ENCODE measurements at regions not wholly inside any gene's neighbourhood (a gene's known extent, or its start where the extent isn't known, plus 50 kb on each side); places are given as distances from the start of the nearest gene placed in this dataset.

GRCh38 chr13:66139701-66140100, 1090.4 kb downstream of the PCDH9 start:
- ChIA-PET POLR2A (ENCODE audit: low non-redundant PET) (no interaction called here), CTCF (interaction anchor here (0.6 kb wide), 1 partner anchor 20 kb away, joined by 5 read pairs; no protein-coding TSS in a partner anchor)
- DNase-seq (ENCODE audit: low spot score), result no peak
- TF ChIP-seq, protein P1, sequence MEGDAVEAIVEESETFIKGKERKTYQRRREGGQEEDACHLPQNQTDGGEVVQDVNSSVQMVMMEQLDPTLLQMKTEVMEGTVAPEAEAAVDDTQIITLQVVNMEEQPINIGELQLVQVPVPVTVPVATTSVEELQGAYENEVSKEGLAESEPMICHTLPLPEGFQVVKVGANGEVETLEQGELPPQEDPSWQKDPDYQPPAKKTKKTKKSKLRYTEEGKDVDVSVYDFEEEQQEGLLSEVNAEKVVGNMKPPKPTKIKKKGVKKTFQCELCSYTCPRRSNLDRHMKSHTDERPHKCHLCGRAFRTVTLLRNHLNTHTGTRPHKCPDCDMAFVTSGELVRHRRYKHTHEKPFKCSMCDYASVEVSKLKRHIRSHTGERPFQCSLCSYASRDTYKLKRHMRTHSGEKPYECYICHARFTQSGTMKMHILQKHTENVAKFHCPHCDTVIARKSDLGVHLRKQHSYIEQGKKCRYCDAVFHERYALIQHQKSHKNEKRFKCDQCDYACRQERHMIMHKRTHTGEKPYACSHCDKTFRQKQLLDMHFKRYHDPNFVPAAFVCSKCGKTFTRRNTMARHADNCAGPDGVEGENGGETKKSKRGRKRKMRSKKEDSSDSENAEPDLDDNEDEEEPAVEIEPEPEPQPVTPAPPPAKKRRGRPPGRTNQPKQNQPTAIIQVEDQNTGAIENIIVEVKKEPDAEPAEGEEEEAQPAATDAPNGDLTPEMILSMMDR (conservative IDR thresholded peaks at IDR 0.05; ENCODE audit: low read depth), result no peak
- H3K27ac ChIP-seq, result no peak overlapping the region

DNA sequence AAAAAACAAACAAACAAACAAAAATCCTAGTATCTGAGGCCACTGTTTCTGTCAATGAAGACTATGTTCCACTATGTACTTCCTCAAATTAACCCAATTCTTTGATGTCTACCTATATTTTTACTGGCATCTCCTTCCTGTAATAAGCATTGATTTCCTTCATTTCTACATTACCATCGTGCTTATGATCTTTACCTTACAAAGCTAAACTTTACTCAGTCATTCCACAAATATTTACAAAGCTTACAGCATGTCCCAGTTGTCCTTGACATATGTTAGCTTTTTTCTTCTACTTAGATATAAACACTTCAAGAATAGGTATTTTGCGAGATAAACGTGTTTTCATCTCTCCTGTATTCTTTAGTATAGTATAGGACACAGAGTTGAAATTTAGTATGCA, 1090.9 kb downstream of the PCDH9 start:
- POLR2A ChIA-PET (ENCODE audit: low non-redundant PET), result no interaction called here
- CTCF ChIA-PET, result no interaction called here

GRCh38 chr13:66138172-66138811, 1091.8 kb downstream of the PCDH9 start:
- TF ChIP-seq, protein P1 (conservative IDR thresholded peaks at IDR 0.05; ENCODE audit: low read depth), result no peak

More for the DNA sequence above, 1090.9 kb downstream of the PCDH9 start:
- no peak for DNase-seq (ENCODE audit: low spot score)
- TF ChIP-seq, protein P1 (conservative IDR thresholded peaks at IDR 0.05; ENCODE audit: low read depth), result no peak
- H3K27ac ChIP-seq, result no peak overlapping the region

GRCh38 chr13:66137384-66137783, 1092.8 kb downstream of the PCDH9 start:
- DNase-seq (ENCODE audit: low spot score), result no peak
- CTCF ChIA-PET, result no interaction called here
- TF ChIP-seq, protein P1 (conservative IDR thresholded peaks at IDR 0.05; ENCODE audit: low read depth), result no peak
- POLR2A ChIA-PET (ENCODE audit: low non-redundant PET), result no interaction called here
- no peak overlapping the region for H3K27ac ChIP-seq

More at GRCh38 chr13:66138172-66138811, 1091.8 kb downstream of the PCDH9 start:
- no peak overlapping the region for H3K27ac ChIP-seq
- no peak for DNase-seq (ENCODE audit: low spot score)
- ChIA-PET CTCF (no interaction called here), POLR2A (ENCODE audit: low non-redundant PET) (no interaction called here)

GRCh38 chr13:66128692-66129269, 1101.4 kb downstream of the PCDH9 start:
- CTCF ChIA-PET, result no interaction called here
- POLR2A ChIA-PET (ENCODE audit: low non-redundant PET), result no interaction called here
- H3K27ac ChIP-seq, result no peak overlapping the region
- TF ChIP-seq, protein P1 (conservative IDR thresholded peaks at IDR 0.05; ENCODE audit: low read depth), result no peak
- no peak for DNase-seq (ENCODE audit: low spot score)

DNA sequence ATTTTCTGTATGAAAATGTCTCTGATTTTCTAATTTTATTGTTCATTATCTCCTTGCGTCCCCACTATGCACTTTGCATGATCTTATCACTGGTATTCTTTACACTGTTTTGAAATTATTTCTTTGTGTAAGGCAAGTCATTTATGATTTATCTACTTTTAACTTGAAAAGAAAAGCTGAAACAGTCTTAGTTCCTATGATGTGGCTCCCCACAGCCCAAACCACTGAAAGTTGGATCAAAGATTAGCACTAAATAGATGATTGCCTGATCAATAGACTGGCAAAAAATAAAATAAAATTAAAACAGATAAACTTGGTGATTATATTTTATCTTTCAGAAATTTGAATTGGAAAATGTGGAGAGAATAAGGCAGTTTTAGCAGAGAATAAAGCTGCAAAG, 1101.9 kb downstream of the PCDH9 start:
- no peak overlapping the region for H3K27ac ChIP-seq
- DNase-seq (ENCODE audit: low spot score), result no peak
- POLR2A ChIA-PET (ENCODE audit: low non-redundant PET), result no interaction called here
- CTCF ChIA-PET, result no interaction called here
- TF ChIP-seq, protein P1 (conservative IDR thresholded peaks at IDR 0.05; ENCODE audit: low read depth), result no peak
